HG03060 (cell line): ENCODE measurements at regions not wholly inside any gene's neighbourhood (a gene's known extent, or its start where the extent isn't known, plus 50 kb on each side); places are given as distances from the start of the nearest gene placed in this dataset.
"Not testable (repeated sequence)": the region's sequence is repeated elsewhere in the genome, so short reads cannot be mapped to it uniquely, and the experiment has no call there.

Experiments used
- ATAC-seq: cut with Tn5 transposase; IDR thresholded peaks from one replicate; pipeline ENCODE4 v1.9.1; 2021; ENCODE audit warnings: low read depth, moderate number of reproducible peaks; ENCODE audit not compliant: unreplicated experiment

- ATAC-seq, result no peak
Observed at GRCh38 chr13:54383604-54384003, 1355.0 kb downstream of the OLFM4 start.

- ATAC-seq, result no peak
Observed at GRCh38 chr13:54387625-54388024, 1359.0 kb downstream of the OLFM4 start.

- ATAC-seq, result no peak
Observed at GRCh38 chr13:54390841-54391240, 1362.2 kb downstream of the OLFM4 start.

GRCh38 chr13:54394085-54394700 lies 1365.6 kb downstream of the OLFM4 start:
- no peak for ATAC-seq

GRCh38 chr13:54394908-54395307 lies 1366.3 kb downstream of the OLFM4 start:
- ATAC-seq, result no peak

- no peak for ATAC-seq
Observed at GRCh38 chr13:54402495-54402894, 1373.9 kb downstream of the OLFM4 start.

GRCh38 chr13:54415753-54416366 lies 1387.2 kb downstream of the OLFM4 start:
- no peak for ATAC-seq

GRCh38 chr13:54422946-54423345 lies 1394.3 kb downstream of the OLFM4 start:
- ATAC-seq, result not testable (repeated sequence)

- no peak for ATAC-seq
Observed at GRCh38 chr13:54424344-54424743, 1395.7 kb downstream of the OLFM4 start.

- ATAC-seq, result no peak
Observed at GRCh38 chr13:54433493-54434206, 1405.0 kb downstream of the OLFM4 start.

GRCh38 chr13:54440853-54441400 lies 1412.3 kb downstream of the OLFM4 start:
- not testable (repeated sequence) for ATAC-seq

GRCh38 chr13:54445453-54445852 lies 1416.8 kb downstream of the OLFM4 start:
- ATAC-seq, result no peak

GRCh38 chr13:54445865-54446264 lies 1417.3 kb downstream of the OLFM4 start:
- no peak for ATAC-seq

GRCh38 chr13:54449922-54450321 lies 1421.3 kb downstream of the OLFM4 start:
- ATAC-seq, result no peak

- no peak for ATAC-seq
Observed at GRCh38 chr13:54484166-54484565, 1455.6 kb downstream of the OLFM4 start.

- no peak for ATAC-seq
Observed at GRCh38 chr13:54486421-54487166, 1458.0 kb downstream of the OLFM4 start.

GRCh38 chr13:54489359-54489758 lies 1460.7 kb downstream of the OLFM4 start:
- ATAC-seq, result no peak

GRCh38 chr13:54492995-54493394 lies 1464.4 kb downstream of the OLFM4 start:
- no peak for ATAC-seq

GRCh38 chr13:54511366-54511765 lies 1482.8 kb downstream of the OLFM4 start:
- no peak for ATAC-seq

- ATAC-seq, result no peak
Observed at GRCh38 chr13:54513254-54513653, 1484.6 kb downstream of the OLFM4 start.

- ATAC-seq, result no peak
Observed at GRCh38 chr13:54536112-54536511, 1507.5 kb downstream of the OLFM4 start.
